C4-2B (cell line): ENCODE measurements at regions not wholly inside any gene's neighbourhood (a gene's known extent, or its start where the extent isn't known, plus 50 kb on each side); places are given as distances from the start of the nearest gene placed in this dataset.

Experiments
- H3K27ac ChIP-seq: fragments of 450-650 bp; 2 replicates; pipeline ENCODE4 v1.5.1; 2017
- CTCF ChIP-seq: fragments of 450-650 bp; conservative IDR thresholded peaks from 2 replicates; pipeline ENCODE4 v1.5.1; 2017; ENCODE audit warnings: mild to moderate bottlenecking
- ZFX ChIP-seq: fragments of 450-650 bp; IDR thresholded peaks from 2 replicates; pipeline ENCODE4 v1.6.1; 2017

- TF ChIP-seq ZFX (no peak), CTCF (no peak)
- no peak overlapping the region for H3K27ac ChIP-seq
Observed at GRCh38 chr10:4013651-4014121, 228.7 kb upstream of the KLF6 start.

GRCh38 chr10:4012848-4013247 lies 227.8 kb upstream of the KLF6 start:
- no peak overlapping the region for H3K27ac ChIP-seq
- TF ChIP-seq ZFX, result no peak
- no peak for TF ChIP-seq CTCF

GRCh38 chr10:4011136-4011812 lies 226.3 kb upstream of the KLF6 start:
- H3K27ac ChIP-seq, result no peak overlapping the region
- no peak for TF ChIP-seq ZFX
- TF ChIP-seq CTCF, result no peak

GRCh38 chr10:4008676-4009382 lies 223.8 kb upstream of the KLF6 start:
- no peak overlapping the region for H3K27ac ChIP-seq
- TF ChIP-seq CTCF (no peak), ZFX (no peak)

GRCh38 chr10:4007771-4008170 lies 222.8 kb upstream of the KLF6 start:
- H3K27ac ChIP-seq, result no peak overlapping the region
- TF ChIP-seq ZFX (no peak), CTCF (no peak)

GRCh38 chr10:4006858-4007257 lies 221.8 kb upstream of the KLF6 start:
- no peak overlapping the region for H3K27ac ChIP-seq
- TF ChIP-seq CTCF, result no peak
- no peak for TF ChIP-seq ZFX

GRCh38 chr10:4006051-4006450 lies 221.0 kb upstream of the KLF6 start:
- H3K27ac ChIP-seq, result no peak overlapping the region
- TF ChIP-seq CTCF (no peak), ZFX (no peak)
